HG02981 (cell line): ENCODE measurements at regions not wholly inside any gene's neighbourhood (a gene's known extent, or its start where the extent isn't known, plus 50 kb on each side); places are given as distances from the start of the nearest gene placed in this dataset.

ENCODE experiments used
- ATAC-seq: cut with Tn5 transposase; IDR thresholded peaks from one replicate; pipeline ENCODE4 v1.9.1; 2021; ENCODE audit warnings: mild to moderate bottlenecking, moderate library complexity; ENCODE audit not compliant: unreplicated experiment

- no peak for ATAC-seq
Observed at GRCh38 chr2:17085546-17086202, 420.0 kb upstream of the CYRIA start.

- ATAC-seq, result no peak
Observed at GRCh38 chr2:17084877-17085276, 419.2 kb upstream of the CYRIA start.

GRCh38 chr2:17083902-17084301, 418.3 kb upstream of the CYRIA start:
- ATAC-seq, result no peak

GRCh38 chr2:17079262-17079661, 413.6 kb upstream of the CYRIA start:
- ATAC-seq, result no peak

- ATAC-seq, result no peak
Observed at GRCh38 chr2:17076533-17076932, 410.9 kb upstream of the CYRIA start.

- ATAC-seq, result no peak
Observed at GRCh38 chr2:17070711-17071110, 405.1 kb upstream of the CYRIA start.

GRCh38 chr2:17069564-17069963, 403.9 kb upstream of the CYRIA start:
- ATAC-seq, result no peak

- ATAC-seq, result no peak
Observed at GRCh38 chr2:17068021-17068420, 402.4 kb upstream of the CYRIA start.

GRCh38 chr2:17065536-17065935, 399.9 kb upstream of the CYRIA start:
- no peak for ATAC-seq

GRCh38 chr2:17061028-17061427, 395.4 kb upstream of the CYRIA start:
- no peak for ATAC-seq

- no peak for ATAC-seq
Observed at GRCh38 chr2:17059458-17059857, 393.8 kb upstream of the CYRIA start.

- no peak for ATAC-seq
Observed at GRCh38 chr2:17058772-17059402, 393.3 kb upstream of the CYRIA start.

GRCh38 chr2:17057109-17058017, 391.7 kb upstream of the CYRIA start:
- no peak for ATAC-seq

- no peak for ATAC-seq
Observed at GRCh38 chr2:17056236-17056635, 390.6 kb upstream of the CYRIA start.

- no peak for ATAC-seq
Observed at GRCh38 chr2:17052001-17052400, 386.4 kb upstream of the CYRIA start.

- ATAC-seq, result no peak
Observed at GRCh38 chr2:17051538-17051937, 385.9 kb upstream of the CYRIA start.

GRCh38 chr2:17043173-17043572, 377.5 kb upstream of the CYRIA start:
- ATAC-seq, result no peak

GRCh38 chr2:17036361-17036760, 370.7 kb upstream of the CYRIA start:
- no peak for ATAC-seq

- ATAC-seq, result no peak
Observed at GRCh38 chr2:17035010-17035409, 369.4 kb upstream of the CYRIA start.

GRCh38 chr2:17030047-17030446, 364.4 kb upstream of the CYRIA start:
- no peak for ATAC-seq

- no peak for ATAC-seq
Observed at GRCh38 chr2:17012297-17012696, 346.7 kb upstream of the CYRIA start.

GRCh38 chr2:17010104-17010503, 344.5 kb upstream of the CYRIA start:
- ATAC-seq, result no peak
